ENCODE measurements at regions not wholly inside any gene's neighbourhood (a gene's known extent, or its start where the extent isn't known, plus 50 kb on each side); places are given as distances from the start of the nearest gene placed in this dataset.

DNA sequence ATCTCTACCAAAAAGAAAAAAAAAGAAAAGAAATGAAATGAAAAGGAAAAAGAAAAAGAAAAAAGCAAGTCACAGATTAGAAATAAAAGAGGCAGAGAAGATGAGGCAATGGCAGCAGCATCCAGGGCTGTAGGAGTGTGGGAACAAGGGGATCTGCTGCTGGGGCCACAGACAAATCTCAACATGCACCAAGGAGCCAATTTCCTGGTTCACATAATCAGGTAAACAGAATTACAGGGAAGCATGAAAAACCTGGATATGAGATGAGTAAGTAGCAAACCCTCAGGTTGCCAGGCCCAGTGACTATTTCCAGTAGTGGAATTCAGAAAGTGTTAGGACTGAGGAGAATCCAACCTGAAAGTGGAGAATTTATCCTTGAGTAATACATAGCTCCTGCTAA lies 77.4 kb upstream of the ARHGAP28 start:
- TF ChIP-seq, protein P1, sequence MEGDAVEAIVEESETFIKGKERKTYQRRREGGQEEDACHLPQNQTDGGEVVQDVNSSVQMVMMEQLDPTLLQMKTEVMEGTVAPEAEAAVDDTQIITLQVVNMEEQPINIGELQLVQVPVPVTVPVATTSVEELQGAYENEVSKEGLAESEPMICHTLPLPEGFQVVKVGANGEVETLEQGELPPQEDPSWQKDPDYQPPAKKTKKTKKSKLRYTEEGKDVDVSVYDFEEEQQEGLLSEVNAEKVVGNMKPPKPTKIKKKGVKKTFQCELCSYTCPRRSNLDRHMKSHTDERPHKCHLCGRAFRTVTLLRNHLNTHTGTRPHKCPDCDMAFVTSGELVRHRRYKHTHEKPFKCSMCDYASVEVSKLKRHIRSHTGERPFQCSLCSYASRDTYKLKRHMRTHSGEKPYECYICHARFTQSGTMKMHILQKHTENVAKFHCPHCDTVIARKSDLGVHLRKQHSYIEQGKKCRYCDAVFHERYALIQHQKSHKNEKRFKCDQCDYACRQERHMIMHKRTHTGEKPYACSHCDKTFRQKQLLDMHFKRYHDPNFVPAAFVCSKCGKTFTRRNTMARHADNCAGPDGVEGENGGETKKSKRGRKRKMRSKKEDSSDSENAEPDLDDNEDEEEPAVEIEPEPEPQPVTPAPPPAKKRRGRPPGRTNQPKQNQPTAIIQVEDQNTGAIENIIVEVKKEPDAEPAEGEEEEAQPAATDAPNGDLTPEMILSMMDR (conservative IDR thresholded peaks at IDR 0.05 in 1 of 2, IDR thresholded peaks at IDR 0.05 in 1 of 2; ENCODE audit: extremely low read depth in 1 of 2, insufficient read depth in 1 of 2, low read depth in 1 of 2, low read length in 2 of 2), result no peak
- no peak for TF ChIP-seq EZH2 (IDR thresholded peaks at IDR 0.05; ENCODE audit: borderline replicate concordance, low read length)

Measured in mammary epithelial cell (primary cell).